ENCODE measurements at regions not wholly inside any gene's neighbourhood (a gene's known extent, or its start where the extent isn't known, plus 50 kb on each side); places are given as distances from the start of the nearest gene placed in this dataset.
"Not testable (repeated sequence)": the region's sequence is repeated elsewhere in the genome, so short reads cannot be mapped to it uniquely, and the experiment has no call there.

DNA sequence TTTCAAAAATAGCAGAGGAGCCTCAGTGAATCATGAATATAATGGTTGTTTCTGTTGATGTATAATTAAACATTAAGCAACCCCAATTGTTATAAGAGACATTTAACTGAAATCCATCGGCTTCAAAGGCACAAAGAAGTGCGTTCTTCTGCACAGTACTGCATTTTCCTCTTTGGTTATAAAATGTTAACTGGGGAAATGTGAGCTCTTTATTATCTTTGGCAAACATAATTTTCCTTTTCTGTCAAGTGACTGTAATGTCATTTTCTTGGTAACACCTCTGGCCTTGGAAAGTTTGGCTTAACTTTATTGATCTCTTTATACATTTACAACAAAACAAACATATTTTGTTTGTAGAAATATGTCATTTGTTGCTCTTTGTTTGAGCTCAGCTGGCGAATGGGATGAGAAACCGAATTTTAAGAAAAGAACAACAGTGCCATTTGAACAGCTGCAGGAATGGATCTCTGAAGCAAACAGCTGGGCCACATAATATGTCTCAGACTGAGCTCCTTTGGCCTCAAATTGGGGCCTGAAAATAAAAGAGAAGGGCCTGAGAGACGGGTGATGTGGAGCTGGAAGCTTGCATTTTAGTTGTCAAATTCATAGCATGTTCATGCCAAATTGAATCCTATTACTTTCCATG, 427.0 kb upstream of the SPTLC3 start:
- peak overlapping the region; percentile 85 to 94 (median 88) for H3K27ac Mint-ChIP-seq
- peaks cover 12% of the 10 kb centered on the region for H3K9me3 Mint-ChIP-seq
- H3K36me3 Mint-ChIP-seq (ENCODE audit: low read depth): no peaks in the 10 kb centered on the region
- peak overlapping the region in 1 of 3 experiments; percentile 22 for H3K4me3 Mint-ChIP-seq
- TF ChIP-seq, protein P1, sequence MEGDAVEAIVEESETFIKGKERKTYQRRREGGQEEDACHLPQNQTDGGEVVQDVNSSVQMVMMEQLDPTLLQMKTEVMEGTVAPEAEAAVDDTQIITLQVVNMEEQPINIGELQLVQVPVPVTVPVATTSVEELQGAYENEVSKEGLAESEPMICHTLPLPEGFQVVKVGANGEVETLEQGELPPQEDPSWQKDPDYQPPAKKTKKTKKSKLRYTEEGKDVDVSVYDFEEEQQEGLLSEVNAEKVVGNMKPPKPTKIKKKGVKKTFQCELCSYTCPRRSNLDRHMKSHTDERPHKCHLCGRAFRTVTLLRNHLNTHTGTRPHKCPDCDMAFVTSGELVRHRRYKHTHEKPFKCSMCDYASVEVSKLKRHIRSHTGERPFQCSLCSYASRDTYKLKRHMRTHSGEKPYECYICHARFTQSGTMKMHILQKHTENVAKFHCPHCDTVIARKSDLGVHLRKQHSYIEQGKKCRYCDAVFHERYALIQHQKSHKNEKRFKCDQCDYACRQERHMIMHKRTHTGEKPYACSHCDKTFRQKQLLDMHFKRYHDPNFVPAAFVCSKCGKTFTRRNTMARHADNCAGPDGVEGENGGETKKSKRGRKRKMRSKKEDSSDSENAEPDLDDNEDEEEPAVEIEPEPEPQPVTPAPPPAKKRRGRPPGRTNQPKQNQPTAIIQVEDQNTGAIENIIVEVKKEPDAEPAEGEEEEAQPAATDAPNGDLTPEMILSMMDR (IDR thresholded peaks at IDR 0.05; ENCODE audit: unreplicated experiment in 3 of 3): no peak
- H3K4me1 Mint-ChIP-seq: peaks cover 14% of the 10 kb centered on the region
- H3K27me3 Mint-ChIP-seq (ENCODE audit: low read depth): no peaks in the 10 kb centered on the region

DNA sequence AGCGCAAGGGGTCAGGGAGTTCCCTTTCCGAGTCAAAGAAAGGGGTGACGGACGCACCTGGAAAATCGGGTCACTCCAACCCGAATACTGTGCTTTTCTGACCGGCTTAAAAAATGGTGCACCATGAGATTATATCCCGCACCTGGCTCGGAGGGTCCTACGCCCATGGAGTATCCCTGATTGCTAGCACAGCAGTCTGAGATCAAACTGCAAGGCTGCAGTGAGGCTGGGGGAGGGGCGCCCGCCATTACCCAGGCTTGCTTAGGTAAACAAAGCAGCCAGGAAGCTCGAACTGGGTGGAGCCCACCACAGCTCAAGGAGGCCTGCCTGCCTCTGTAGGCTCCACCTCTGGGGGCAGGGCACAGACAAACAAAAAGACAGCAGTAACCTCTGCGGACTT, 426.1 kb upstream of the SPTLC3 start:
- H3K27me3 Mint-ChIP-seq (ENCODE audit: low read depth); H3K4me3 Mint-ChIP-seq; H3K36me3 Mint-ChIP-seq (ENCODE audit: low read depth); H3K27ac Mint-ChIP-seq: not testable (repeated sequence)
- peaks cover 14% of the 10 kb centered on the region for H3K4me1 Mint-ChIP-seq
- H3K9me3 Mint-ChIP-seq: peaks cover 12% of the 10 kb centered on the region

DNA sequence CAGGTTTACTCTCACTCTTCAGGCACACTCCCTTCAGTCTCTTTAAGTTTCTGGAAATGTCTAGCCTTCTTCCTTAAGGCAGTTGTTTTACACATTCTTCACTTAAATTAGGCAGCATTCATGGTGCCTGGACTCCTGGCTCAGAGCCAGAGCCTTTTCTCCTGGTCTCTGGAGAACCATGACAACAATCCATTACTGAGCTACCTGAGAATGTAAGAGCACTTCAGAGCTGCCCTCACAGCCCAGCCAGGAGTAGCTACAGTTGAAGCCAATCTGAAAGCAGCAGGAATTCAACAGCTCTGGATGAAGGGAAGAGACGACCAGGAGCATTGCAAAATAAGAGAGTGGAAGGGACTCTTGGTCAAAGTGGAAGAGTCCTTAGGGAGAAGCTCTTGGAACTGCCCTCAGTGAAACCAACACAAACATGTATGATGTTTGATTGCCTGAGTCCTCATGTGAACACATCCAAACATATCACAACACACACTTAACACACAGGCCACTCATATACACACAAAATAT, 416.8 kb upstream of the SPTLC3 start:
- Mint-ChIP-seq H3K4me1 (peaks cover 34% of the 10 kb centered on the region), H3K27ac (peak overlapping the region; percentile 22 to 51 (median 35)), H3K4me3 (no peak overlapping the region), H3K9me3 (no peaks in the 10 kb centered on the region), H3K27me3 (ENCODE audit: low read depth) (no peaks in the 10 kb centered on the region), H3K36me3 (ENCODE audit: low read depth) (no peaks in the 10 kb centered on the region)
- TF ChIP-seq, protein P1 (IDR thresholded peaks at IDR 0.05; ENCODE audit: unreplicated experiment in 3 of 3): no peak

DNA sequence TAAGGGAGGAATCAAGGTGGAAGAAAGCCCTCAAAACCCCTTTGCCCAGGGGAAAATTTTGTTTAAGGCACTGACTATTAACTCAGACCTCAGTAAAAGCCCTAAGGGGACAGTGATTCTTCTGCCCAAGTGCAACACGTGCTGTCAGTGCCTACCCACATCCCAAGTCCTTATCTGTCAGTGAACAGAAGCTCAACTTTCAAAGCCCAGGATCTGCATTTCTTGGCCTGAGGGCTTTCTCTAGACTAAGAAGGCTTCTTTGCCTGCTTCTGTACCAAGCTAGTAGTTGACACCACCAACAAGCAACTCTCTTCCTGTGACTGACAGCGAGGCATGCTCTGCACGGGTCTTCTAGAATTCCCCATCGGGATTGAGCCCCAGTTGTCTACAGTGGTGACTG, 416.0 kb upstream of the SPTLC3 start:
- H3K4me1 Mint-ChIP-seq: peaks cover 42% of the 10 kb centered on the region
- no peaks in the 10 kb centered on the region for H3K36me3 Mint-ChIP-seq (ENCODE audit: low read depth)
- no peak overlapping the region for H3K4me3 Mint-ChIP-seq
- H3K9me3 Mint-ChIP-seq: no peaks in the 10 kb centered on the region
- H3K27ac Mint-ChIP-seq: peak overlapping the region; percentile 35 to 70 (median 67)
- no peaks in the 10 kb centered on the region for H3K27me3 Mint-ChIP-seq (ENCODE audit: low read depth)
- TF ChIP-seq, protein P1 (IDR thresholded peaks at IDR 0.05; ENCODE audit: unreplicated experiment in 3 of 3): no peak

DNA sequence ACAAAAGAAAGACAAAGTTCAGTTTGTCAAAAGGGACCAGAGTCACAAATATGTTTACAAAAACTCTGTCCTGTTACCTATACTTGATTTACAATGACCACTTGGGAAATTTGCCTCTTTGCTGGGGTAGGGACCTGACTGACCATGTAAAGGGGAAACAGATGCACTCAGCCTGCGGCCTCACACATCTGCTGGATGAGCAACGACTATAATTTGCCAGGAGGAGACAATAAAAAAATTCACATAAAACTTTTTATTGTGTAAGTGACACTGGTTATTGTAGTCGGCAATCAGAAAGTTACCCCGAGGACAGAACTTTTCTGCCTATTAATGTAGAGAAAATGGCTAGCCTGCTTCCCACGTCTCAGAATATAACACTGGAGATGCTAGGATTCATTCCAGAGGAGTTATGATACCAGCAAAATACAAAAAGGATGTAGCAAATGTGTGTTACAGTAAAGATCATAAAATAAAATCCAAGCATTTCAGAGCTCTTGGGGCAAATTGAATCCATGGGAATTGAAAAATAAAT, 415.4 kb upstream of the SPTLC3 start:
- peaks cover 43% of the 10 kb centered on the region for H3K4me1 Mint-ChIP-seq
- TF ChIP-seq, protein P1 (IDR thresholded peaks at IDR 0.05; ENCODE audit: unreplicated experiment in 3 of 3): no peak
- H3K36me3 Mint-ChIP-seq (ENCODE audit: low read depth): no peaks in the 10 kb centered on the region
- H3K4me3 Mint-ChIP-seq: no peak overlapping the region
- peak overlapping the region; percentile 35 to 70 (median 67) for H3K27ac Mint-ChIP-seq
- H3K27me3 Mint-ChIP-seq (ENCODE audit: low read depth): no peaks in the 10 kb centered on the region
- no peaks in the 10 kb centered on the region for H3K9me3 Mint-ChIP-seq

DNA sequence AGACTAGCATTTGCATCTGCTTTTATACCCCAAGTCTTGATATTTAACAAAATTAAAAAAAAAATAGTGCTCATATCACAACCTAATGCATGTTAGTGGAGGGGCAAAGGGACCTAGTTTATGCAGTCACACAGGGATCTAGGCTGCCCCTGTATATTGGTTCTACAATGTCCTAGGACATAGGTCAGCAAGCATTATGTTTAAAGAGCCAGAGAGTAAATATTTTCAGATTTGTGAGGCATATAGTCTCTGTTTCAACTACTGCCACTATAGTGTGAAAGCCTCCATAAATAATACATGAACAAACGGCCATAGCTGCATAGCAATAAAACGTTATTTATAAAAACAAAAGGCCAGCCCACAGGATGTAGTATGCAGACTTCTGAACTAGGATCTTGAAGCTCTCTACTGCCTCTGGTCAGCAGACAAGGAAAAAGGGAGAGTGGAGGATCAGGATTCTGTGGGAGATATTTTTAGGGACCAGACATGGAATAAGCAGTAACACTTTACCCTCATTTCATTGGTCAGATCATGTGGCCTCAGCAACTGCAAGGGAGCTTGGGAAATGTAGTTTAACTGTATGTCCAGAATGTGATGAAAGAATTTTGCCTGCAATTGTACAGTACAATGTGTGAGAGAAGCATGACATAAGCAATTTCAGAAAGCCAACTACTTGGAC, 414.2 kb upstream of the SPTLC3 start:
- peaks cover 52% of the 10 kb centered on the region for H3K4me1 Mint-ChIP-seq
- H3K27me3 Mint-ChIP-seq (ENCODE audit: low read depth): no peaks in the 10 kb centered on the region
- H3K27ac Mint-ChIP-seq: peak overlapping the region; percentile 34 to 76 (median 35)
- no peak overlapping the region for H3K4me3 Mint-ChIP-seq
- H3K9me3 Mint-ChIP-seq: no peaks in the 10 kb centered on the region
- TF ChIP-seq, protein P1 (IDR thresholded peaks at IDR 0.05; ENCODE audit: unreplicated experiment in 3 of 3): no peak
- H3K36me3 Mint-ChIP-seq (ENCODE audit: low read depth): no peaks in the 10 kb centered on the region

Data from nephron (organoid).